Pons (tissue), 1 donor: ENCODE measurements at regions not wholly inside any gene's neighbourhood (a gene's known extent, or its start where the extent isn't known, plus 50 kb on each side); places are given as distances from the start of the nearest gene placed in this dataset.
"Not testable (repeated sequence)": the region's sequence is repeated elsewhere in the genome, so short reads cannot be mapped to it uniquely, and the experiment has no call there.

Source experiments
- DNase-seq: peaks from one replicate; pipeline ENCODE4 v3.0.0-alpha.2; 2016; ENCODE audit warnings: low spot score

- DNase-seq = no peak
Measured at GRCh38 chr2:180604077-180604476, 376.3 kb upstream of the UBE2E3 start.

- DNase-seq = no peak
Measured at GRCh38 chr2:180601016-180601415, 379.4 kb upstream of the UBE2E3 start.

GRCh38 chr2:180599804-180600203 is 380.6 kb upstream of the UBE2E3 start:
- DNase-seq = peak; percentile 34

- DNase-seq = no peak
Measured at GRCh38 chr2:180597179-180597578, 383.2 kb upstream of the UBE2E3 start.

GRCh38 chr2:180596453-180596852 is 384.0 kb upstream of the UBE2E3 start:
- no peak for DNase-seq

GRCh38 chr2:180591947-180592346 is 388.5 kb upstream of the UBE2E3 start:
- DNase-seq = no peak

GRCh38 chr2:180591093-180591781 is 389.2 kb upstream of the UBE2E3 start:
- DNase-seq = not testable (repeated sequence)

- no peak for DNase-seq
Measured at GRCh38 chr2:180583441-180584140, 396.8 kb upstream of the UBE2E3 start.

GRCh38 chr2:180579388-180579787 is 401.0 kb upstream of the UBE2E3 start:
- DNase-seq = no peak

GRCh38 chr2:180578441-180578840 is 402.0 kb upstream of the UBE2E3 start:
- no peak for DNase-seq

GRCh38 chr2:180577567-180577966 is 402.8 kb upstream of the UBE2E3 start:
- DNase-seq = no peak

- DNase-seq = no peak
Measured at GRCh38 chr2:180573951-180574350, 406.5 kb upstream of the UBE2E3 start.

- DNase-seq = no peak
Measured at GRCh38 chr2:180572346-180572745, 408.1 kb upstream of the UBE2E3 start.

- DNase-seq = no peak
Measured at GRCh38 chr2:180571559-180571958, 408.8 kb upstream of the UBE2E3 start.

- no peak for DNase-seq
Measured at GRCh38 chr2:180570864-180571263, 409.5 kb upstream of the UBE2E3 start.

- no peak for DNase-seq
Measured at GRCh38 chr2:180564051-180564450, 416.4 kb upstream of the UBE2E3 start.

- no peak for DNase-seq
Measured at GRCh38 chr2:180562378-180562777, 418.0 kb upstream of the UBE2E3 start.

- DNase-seq = no peak
Measured at GRCh38 chr2:180559771-180560170, 420.6 kb upstream of the UBE2E3 start.

- DNase-seq = no peak
Measured at GRCh38 chr2:180559038-180559437, 421.4 kb upstream of the UBE2E3 start.

- DNase-seq = no peak
Measured at GRCh38 chr2:180555391-180555965, 424.9 kb upstream of the UBE2E3 start.

- DNase-seq = no peak
Measured at GRCh38 chr2:180554330-180554729, 426.1 kb upstream of the UBE2E3 start.

- DNase-seq = no peak
Measured at GRCh38 chr2:180553094-180553715, 427.2 kb upstream of the UBE2E3 start.

- no peak for DNase-seq
Measured at GRCh38 chr2:180542511-180542910, 437.9 kb upstream of the UBE2E3 start.
